ENCODE measurements at regions not wholly inside any gene's neighbourhood (a gene's known extent, or its start where the extent isn't known, plus 50 kb on each side); places are given as distances from the start of the nearest gene placed in this dataset.

GRCh38 chr5:86330736-86331135 is 287.0 kb upstream of the COX7C start:
- H3F3A ChIP-seq (ENCODE audit: insufficient read depth, low read length, poor library complexity, severe bottlenecking) = no peaks in the 10 kb centered on the region
- no peak overlapping the region for H3K27ac ChIP-seq (ENCODE audit: low read length)
- H3K4me3 ChIP-seq (ENCODE audit: low read length) = no peak overlapping the region
- H3K9me3 ChIP-seq (ENCODE audit: low read length) = no peaks in the 10 kb centered on the region
- H3K36me3 ChIP-seq (ENCODE audit: insufficient read depth, low read length) = no peaks in the 10 kb centered on the region
- no peak for TF ChIP-seq CTCF (IDR thresholded peaks at IDR 0.05; ENCODE audit: poor library complexity, severe bottlenecking)
- TF ChIP-seq SMC3 (conservative IDR thresholded peaks at IDR 0.05; ENCODE audit: poor library complexity) = no peak
- TF ChIP-seq TAF1 (IDR thresholded peaks at IDR 0.05; ENCODE audit: low read depth) = no peak
- no peak for TF ChIP-seq RAD21 (conservative IDR thresholded peaks at IDR 0.05)
- no peak for TF ChIP-seq EZH2 (IDR thresholded peaks at IDR 0.05; ENCODE audit: borderline replicate concordance, insufficient read depth, low read length, poor library complexity, severe bottlenecking)
- no peak for TF ChIP-seq POLR2AphosphoS5 (IDR thresholded peaks at IDR 0.05)
- no peak for TF ChIP-seq EP300 (conservative IDR thresholded peaks at IDR 0.05; ENCODE audit: poor library complexity, severe bottlenecking)
- no peak for TF ChIP-seq REST (IDR thresholded peaks at IDR 0.05; ENCODE audit: borderline replicate concordance)
- no peak for TF ChIP-seq MXI1 (conservative IDR thresholded peaks at IDR 0.05; ENCODE audit: poor library complexity, severe bottlenecking)
- H3K27me3 ChIP-seq (ENCODE audit: insufficient read depth, low read depth, low read length) = no peaks in the 10 kb centered on the region
- no peak overlapping the region for H3K4me2 ChIP-seq (ENCODE audit: low read length)
- H3K9me2 ChIP-seq (ENCODE audit: insufficient read depth, low read length) = no peaks in the 10 kb centered on the region
- H3K9ac ChIP-seq (ENCODE audit: low read length) = no peak overlapping the region
- no peaks in the 10 kb centered on the region for H3K79me2 ChIP-seq (replicated peaks; ENCODE audit: insufficient read depth, low read length)
- no peak overlapping the region for H2AFZ ChIP-seq (ENCODE audit: low read depth, low read length)
- no peaks in the 10 kb centered on the region for H4K20me1 ChIP-seq (ENCODE audit: insufficient read depth)

- no peaks in the 10 kb centered on the region for H3K36me3 ChIP-seq (ENCODE audit: insufficient read depth, low read length)
- H3K9me2 ChIP-seq (ENCODE audit: insufficient read depth, low read length) = no peaks in the 10 kb centered on the region
- H3K9ac ChIP-seq (ENCODE audit: low read length) = no peak overlapping the region
- H2AFZ ChIP-seq (ENCODE audit: low read depth, low read length) = no peak overlapping the region
- no peaks in the 10 kb centered on the region for H3K9me3 ChIP-seq (ENCODE audit: low read length)
- H3K27me3 ChIP-seq (ENCODE audit: insufficient read depth, low read depth, low read length) = no peaks in the 10 kb centered on the region
- no peaks in the 10 kb centered on the region for H3K79me2 ChIP-seq (replicated peaks; ENCODE audit: insufficient read depth, low read length)
- H3K27ac ChIP-seq (ENCODE audit: low read length) = no peak overlapping the region
- no peaks in the 10 kb centered on the region for H4K20me1 ChIP-seq (ENCODE audit: insufficient read depth)
- H3K4me2 ChIP-seq (ENCODE audit: low read length) = no peak overlapping the region
- no peak for TF ChIP-seq MXI1 (conservative IDR thresholded peaks at IDR 0.05; ENCODE audit: poor library complexity, severe bottlenecking)
- no peak for TF ChIP-seq RAD21 (conservative IDR thresholded peaks at IDR 0.05)
- no peak for TF ChIP-seq CTCF (IDR thresholded peaks at IDR 0.05; ENCODE audit: poor library complexity, severe bottlenecking)
- no peak for TF ChIP-seq EP300 (conservative IDR thresholded peaks at IDR 0.05; ENCODE audit: poor library complexity, severe bottlenecking)
- no peak for TF ChIP-seq SMC3 (conservative IDR thresholded peaks at IDR 0.05; ENCODE audit: poor library complexity)
- no peak for TF ChIP-seq POLR2AphosphoS5 (IDR thresholded peaks at IDR 0.05)
- TF ChIP-seq TAF1 (IDR thresholded peaks at IDR 0.05; ENCODE audit: low read depth) = no peak
- TF ChIP-seq EZH2 (IDR thresholded peaks at IDR 0.05; ENCODE audit: borderline replicate concordance, insufficient read depth, low read length, poor library complexity, severe bottlenecking) = no peak
- no peak for TF ChIP-seq REST (IDR thresholded peaks at IDR 0.05; ENCODE audit: borderline replicate concordance)
- no peak overlapping the region for H3K4me3 ChIP-seq (ENCODE audit: low read length)
- H3F3A ChIP-seq (ENCODE audit: insufficient read depth, low read length, poor library complexity, severe bottlenecking) = no peaks in the 10 kb centered on the region
Measured at GRCh38 chr5:86332851-86333250, 284.9 kb upstream of the COX7C start.

Measured in neural cell (in vitro differentiated cells).